ENCODE measurements at regions not wholly inside any gene's neighbourhood (a gene's known extent, or its start where the extent isn't known, plus 50 kb on each side); places are given as distances from the start of the nearest gene placed in this dataset.
"Not testable (repeated sequence)": the region's sequence is repeated elsewhere in the genome, so short reads cannot be mapped to it uniquely, and the experiment has no call there.

- no peak for DNase-seq
Measured at GRCh38 chr10:121311812-121312443, 286.3 kb downstream of the FGFR2 start.

- no peak for DNase-seq
Measured at GRCh38 chr10:121312587-121312986, 285.7 kb downstream of the FGFR2 start.

- no peak for DNase-seq
Measured at GRCh38 chr10:121313119-121313875, 284.9 kb downstream of the FGFR2 start.

- no peak for DNase-seq
Measured at GRCh38 chr10:121316432-121316831, 281.8 kb downstream of the FGFR2 start.

GRCh38 chr10:121317374-121317773 lies 280.9 kb downstream of the FGFR2 start:
- no peak for DNase-seq

GRCh38 chr10:121322046-121322445 lies 276.2 kb downstream of the FGFR2 start:
- DNase-seq: no peak

- DNase-seq: no peak
Measured at GRCh38 chr10:121322776-121323175, 275.5 kb downstream of the FGFR2 start.

GRCh38 chr10:121323443-121323842 lies 274.8 kb downstream of the FGFR2 start:
- no peak for DNase-seq

GRCh38 chr10:121324678-121325213 lies 273.5 kb downstream of the FGFR2 start:
- no peak for DNase-seq

- no peak for DNase-seq
Measured at GRCh38 chr10:121325490-121326231, 272.6 kb downstream of the FGFR2 start.

GRCh38 chr10:121326905-121327304 lies 271.3 kb downstream of the FGFR2 start:
- DNase-seq: no peak

- no peak for DNase-seq
Measured at GRCh38 chr10:121327727-121328126, 270.5 kb downstream of the FGFR2 start.

GRCh38 chr10:121329631-121330030 lies 268.6 kb downstream of the FGFR2 start:
- not testable (repeated sequence) for DNase-seq

GRCh38 chr10:121330563-121330962 lies 267.7 kb downstream of the FGFR2 start:
- no peak for DNase-seq

- no peak for DNase-seq
Measured at GRCh38 chr10:121332353-121332752, 265.9 kb downstream of the FGFR2 start.

- no peak for DNase-seq
Measured at GRCh38 chr10:121332829-121333765, 265.1 kb downstream of the FGFR2 start.

- no peak for DNase-seq
Measured at GRCh38 chr10:121335386-121335925, 262.8 kb downstream of the FGFR2 start.

GRCh38 chr10:121337427-121337826 lies 260.8 kb downstream of the FGFR2 start:
- DNase-seq: peak; percentile 56

- DNase-seq: no peak
Measured at GRCh38 chr10:121338206-121338980, 259.9 kb downstream of the FGFR2 start.

- DNase-seq: no peak
Measured at GRCh38 chr10:121339114-121339513, 259.1 kb downstream of the FGFR2 start.

- no peak for DNase-seq
Measured at GRCh38 chr10:121340271-121340831, 257.9 kb downstream of the FGFR2 start.

Measured in NCI-H2029 treated with DMSO at 0.1 percent for 48 hours (cell line).